ENCODE measurements at regions not wholly inside any gene's neighbourhood (a gene's known extent, or its start where the extent isn't known, plus 50 kb on each side); places are given as distances from the start of the nearest gene placed in this dataset.

- Histone ChIP-seq H3K27ac (no peak overlapping the region), H3K9me2 (ENCODE audit: insufficient read depth) (no peaks in the 10 kb centered on the region), H3K4me2 (ENCODE audit: unreplicated experiment) (no peak overlapping the region), H3K4me3 (no peak overlapping the region), H3K4me1 (ENCODE audit: insufficient read depth) (no peaks in the 10 kb centered on the region), H3K9ac (no peak overlapping the region), H4K20me1 (ENCODE audit: insufficient read depth) (no peaks in the 10 kb centered on the region), H3K27me3 (replicated peaks; ENCODE audit: insufficient read depth) (no peaks in the 10 kb centered on the region), H3F3A (ENCODE audit: insufficient read depth) (no peaks in the 10 kb centered on the region), H2AFZ (no peak overlapping the region), H3K79me2 (ENCODE audit: insufficient read depth) (no peaks in the 10 kb centered on the region), H3K36me3 (ENCODE audit: low read depth) (no peaks in the 10 kb centered on the region), H3K9me3 (ENCODE audit: low read depth) (no peaks in the 10 kb centered on the region)
- TF ChIP-seq EZH2phosphoT487 (IDR thresholded peaks at IDR 0.05; ENCODE audit: insufficient read depth, low read depth), result no peak
- no peak for TF ChIP-seq EZH2 (IDR thresholded peaks at IDR 0.05; ENCODE audit: insufficient read depth, poor library complexity, severe bottlenecking)
- 0 to 3% methylated on average over 1 of the region's 1 CpG for WGBS, 2 experiments (ENCODE audit: low coverage in 1 of 2, low lambda C conversion rate in 2 of 2, missing lambda C conversion rate in 2 of 2)
- DNase-seq, result no peak
- in situ Hi-C loops (cut with MboI), result no loop called here
Observed at GRCh38 chr1:217196616-217197015, 434.3 kb downstream of the GPATCH2 start.

GRCh38 chr1:217193151-217193550 lies 437.7 kb downstream of the GPATCH2 start:
- Histone ChIP-seq H3F3A (ENCODE audit: insufficient read depth) (no peaks in the 10 kb centered on the region), H3K79me2 (ENCODE audit: insufficient read depth) (no peaks in the 10 kb centered on the region), H4K20me1 (ENCODE audit: insufficient read depth) (no peaks in the 10 kb centered on the region), H3K4me2 (ENCODE audit: unreplicated experiment) (no peak overlapping the region), H3K4me3 (no peak overlapping the region), H3K9ac (no peak overlapping the region), H2AFZ (no peak overlapping the region), H3K27me3 (replicated peaks; ENCODE audit: insufficient read depth) (no peaks in the 10 kb centered on the region), H3K4me1 (ENCODE audit: insufficient read depth) (no peaks in the 10 kb centered on the region), H3K36me3 (ENCODE audit: low read depth) (no peaks in the 10 kb centered on the region), H3K9me2 (ENCODE audit: insufficient read depth) (no peaks in the 10 kb centered on the region), H3K27ac (no peak overlapping the region), H3K9me3 (ENCODE audit: low read depth) (no peaks in the 10 kb centered on the region)
- in situ Hi-C loops (cut with MboI), result no loop called here
- no peak for TF ChIP-seq EZH2 (IDR thresholded peaks at IDR 0.05; ENCODE audit: insufficient read depth, poor library complexity, severe bottlenecking)
- TF ChIP-seq EZH2phosphoT487 (IDR thresholded peaks at IDR 0.05; ENCODE audit: insufficient read depth, low read depth), result no peak
- DNase-seq, result no peak
- WGBS, 2 experiments (ENCODE audit: low coverage in 1 of 2, low lambda C conversion rate in 2 of 2, missing lambda C conversion rate in 2 of 2), result 13 to 25% methylated on average over 3 of the region's 3 CpGs

- 8 to 14% methylated on average over 2 of the region's 2 CpGs for WGBS, 2 experiments (ENCODE audit: low coverage in 1 of 2, low lambda C conversion rate in 2 of 2, missing lambda C conversion rate in 2 of 2)
- TF ChIP-seq EZH2phosphoT487 (IDR thresholded peaks at IDR 0.05; ENCODE audit: insufficient read depth, low read depth), result no peak
- no peak for TF ChIP-seq EZH2 (IDR thresholded peaks at IDR 0.05; ENCODE audit: insufficient read depth, poor library complexity, severe bottlenecking)
- in situ Hi-C loops (cut with MboI), result no loop called here
Observed at GRCh38 chr1:217191441-217191840, 439.4 kb downstream of the GPATCH2 start.

GRCh38 chr1:217190359-217190758 lies 440.5 kb downstream of the GPATCH2 start:
- WGBS, 2 experiments (ENCODE audit: low coverage in 1 of 2, low lambda C conversion rate in 2 of 2, missing lambda C conversion rate in 2 of 2), result 66 to 74% methylated on average over 3 of the region's 3 CpGs
- in situ Hi-C loops (cut with MboI), result no loop called here
- no peak for DNase-seq
- no peaks in the 10 kb centered on the region for H3K9me3 ChIP-seq (ENCODE audit: low read depth)
- no peaks in the 10 kb centered on the region for H3K36me3 ChIP-seq (ENCODE audit: low read depth)
- H3K4me3 ChIP-seq, result no peak overlapping the region
- no peaks in the 10 kb centered on the region for H3K79me2 ChIP-seq (ENCODE audit: insufficient read depth)
- no peak overlapping the region for H2AFZ ChIP-seq
- H3K9ac ChIP-seq, result no peak overlapping the region
- no peaks in the 10 kb centered on the region for H3K27me3 ChIP-seq (replicated peaks; ENCODE audit: insufficient read depth)
- no peaks in the 10 kb centered on the region for H3K4me1 ChIP-seq (ENCODE audit: insufficient read depth)
- no peak overlapping the region for H3K4me2 ChIP-seq (ENCODE audit: unreplicated experiment)
- no peak overlapping the region for H3K27ac ChIP-seq
- TF ChIP-seq EZH2phosphoT487 (IDR thresholded peaks at IDR 0.05; ENCODE audit: insufficient read depth, low read depth) (no peak), EZH2 (IDR thresholded peaks at IDR 0.05; ENCODE audit: insufficient read depth, poor library complexity, severe bottlenecking) (no peak)
- no peaks in the 10 kb centered on the region for H3F3A ChIP-seq (ENCODE audit: insufficient read depth)
- H4K20me1 ChIP-seq (ENCODE audit: insufficient read depth), result no peaks in the 10 kb centered on the region
- no peaks in the 10 kb centered on the region for H3K9me2 ChIP-seq (ENCODE audit: insufficient read depth)

More at GRCh38 chr1:217191441-217191840, 439.4 kb downstream of the GPATCH2 start:
- Histone ChIP-seq H3K9me2 (ENCODE audit: insufficient read depth) (no peaks in the 10 kb centered on the region), H3K79me2 (ENCODE audit: insufficient read depth) (no peaks in the 10 kb centered on the region), H3K4me3 (no peak overlapping the region), H3K27me3 (replicated peaks; ENCODE audit: insufficient read depth) (no peaks in the 10 kb centered on the region), H3K27ac (no peak overlapping the region), H4K20me1 (ENCODE audit: insufficient read depth) (no peaks in the 10 kb centered on the region), H3K4me1 (ENCODE audit: insufficient read depth) (no peaks in the 10 kb centered on the region), H3F3A (ENCODE audit: insufficient read depth) (no peaks in the 10 kb centered on the region), H2AFZ (no peak overlapping the region), H3K9ac (no peak overlapping the region), H3K36me3 (ENCODE audit: low read depth) (no peaks in the 10 kb centered on the region), H3K9me3 (ENCODE audit: low read depth) (no peaks in the 10 kb centered on the region), H3K4me2 (ENCODE audit: unreplicated experiment) (no peak overlapping the region)
- DNase-seq, result no peak

- Histone ChIP-seq H3K4me2 (ENCODE audit: unreplicated experiment) (no peak overlapping the region), H3F3A (ENCODE audit: insufficient read depth) (no peaks in the 10 kb centered on the region), H4K20me1 (ENCODE audit: insufficient read depth) (no peaks in the 10 kb centered on the region), H2AFZ (no peak overlapping the region), H3K36me3 (ENCODE audit: low read depth) (no peaks in the 10 kb centered on the region), H3K27ac (no peak overlapping the region), H3K9me2 (ENCODE audit: insufficient read depth) (no peaks in the 10 kb centered on the region), H3K9me3 (ENCODE audit: low read depth) (no peaks in the 10 kb centered on the region), H3K27me3 (replicated peaks; ENCODE audit: insufficient read depth) (no peaks in the 10 kb centered on the region), H3K4me1 (ENCODE audit: insufficient read depth) (no peaks in the 10 kb centered on the region), H3K9ac (no peak overlapping the region), H3K79me2 (ENCODE audit: insufficient read depth) (no peaks in the 10 kb centered on the region), H3K4me3 (no peak overlapping the region)
- no peak for TF ChIP-seq EZH2 (IDR thresholded peaks at IDR 0.05; ENCODE audit: insufficient read depth, poor library complexity, severe bottlenecking)
- TF ChIP-seq EZH2phosphoT487 (IDR thresholded peaks at IDR 0.05; ENCODE audit: insufficient read depth, low read depth), result no peak
- no peak for DNase-seq
- 14 to 15% methylated on average over 1 of the region's 1 CpG for WGBS, 2 experiments (ENCODE audit: low coverage in 1 of 2, low lambda C conversion rate in 2 of 2, missing lambda C conversion rate in 2 of 2)
- in situ Hi-C loops (cut with MboI), result no loop called here
Observed at GRCh38 chr1:217189362-217189761, 441.5 kb downstream of the GPATCH2 start.

Measured in GM23248 (cell line).